C4-2B (cell line): ENCODE measurements at regions not wholly inside any gene's neighbourhood (a gene's known extent, or its start where the extent isn't known, plus 50 kb on each side); places are given as distances from the start of the nearest gene placed in this dataset.

Source experiments
- H3K27ac ChIP-seq: fragments of 450-650 bp; 2 replicates; pipeline ENCODE4 v1.5.1; 2017
- CTCF ChIP-seq: fragments of 450-650 bp; conservative IDR thresholded peaks from 2 replicates; pipeline ENCODE4 v1.5.1; 2017; ENCODE audit warnings: mild to moderate bottlenecking
- ZFX ChIP-seq: fragments of 450-650 bp; IDR thresholded peaks from 2 replicates; pipeline ENCODE4 v1.6.1; 2017

- TF ChIP-seq ZFX, result no peak
- no peak for TF ChIP-seq CTCF
- no peak overlapping the region for H3K27ac ChIP-seq
Measured at GRCh38 chr1:116219651-116220434, 108.6 kb downstream of the MAB21L3 start.

DNA sequence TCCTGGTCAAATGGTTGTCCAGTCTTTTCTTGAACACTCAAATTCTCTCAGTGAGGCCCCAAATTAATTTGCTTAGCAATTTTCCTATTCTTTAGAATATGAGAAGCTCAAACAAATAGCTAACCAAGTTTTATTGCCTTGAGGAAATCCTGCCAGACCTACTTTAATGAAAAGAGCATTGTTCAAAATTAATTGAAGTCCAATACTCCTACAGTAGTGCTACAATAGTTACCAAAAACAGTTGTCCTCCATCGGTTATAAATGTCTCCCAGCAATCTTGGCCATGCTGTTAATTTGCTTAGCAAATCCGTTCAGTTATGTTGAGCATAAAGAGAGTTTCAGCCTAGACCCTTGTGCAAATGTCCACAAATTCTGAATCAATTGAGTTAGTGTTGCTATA is 112.9 kb downstream of the MAB21L3 start:
- TF ChIP-seq ZFX (no peak), CTCF (no peak)
- no peak overlapping the region for H3K27ac ChIP-seq

GRCh38 chr1:116224561-116224960 is 113.4 kb downstream of the MAB21L3 start:
- no peak for TF ChIP-seq ZFX
- no peak for TF ChIP-seq CTCF
- no peak overlapping the region for H3K27ac ChIP-seq

DNA sequence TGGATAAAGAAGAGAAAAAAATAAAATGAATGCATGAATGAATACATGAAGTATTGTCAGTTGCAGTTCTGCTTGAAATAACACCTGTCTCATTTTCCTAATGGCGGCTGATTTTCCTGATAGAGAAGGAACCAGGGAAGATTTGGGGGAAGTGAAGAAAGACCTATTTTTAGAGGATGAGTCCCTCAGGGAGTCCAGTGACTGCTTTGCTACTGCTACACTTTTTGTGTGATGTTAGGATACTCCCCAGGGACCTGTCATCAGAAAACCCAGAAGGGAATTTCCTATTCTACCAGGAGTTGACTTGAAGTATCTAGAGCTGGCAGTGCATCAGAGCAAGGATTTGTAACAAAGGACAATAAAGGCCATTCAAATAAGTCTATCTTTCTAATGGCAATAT is 114.8 kb downstream of the MAB21L3 start:
- no peak overlapping the region for H3K27ac ChIP-seq
- TF ChIP-seq CTCF (no peak), ZFX (no peak)

DNA sequence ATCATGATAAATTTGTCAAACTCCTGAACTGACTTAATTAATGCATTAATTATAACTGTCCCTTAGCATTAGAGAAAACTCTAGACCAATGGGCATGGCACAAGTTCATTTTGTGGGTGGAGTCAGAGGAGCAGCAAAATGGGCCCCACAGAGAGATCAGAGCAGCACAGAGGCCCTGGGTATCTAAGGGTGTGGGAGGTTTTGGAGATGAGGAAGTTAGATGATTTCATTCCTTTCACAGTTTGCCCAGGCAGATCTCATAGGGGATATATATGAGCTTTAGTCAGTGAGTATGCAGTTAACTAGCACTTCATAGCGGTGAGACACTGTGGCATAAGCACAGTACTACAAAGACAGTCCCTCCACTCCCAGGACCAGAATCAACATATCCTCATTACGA is 117.3 kb downstream of the MAB21L3 start:
- TF ChIP-seq CTCF, result no peak
- no peak for TF ChIP-seq ZFX
- H3K27ac ChIP-seq, result no peak overlapping the region

DNA sequence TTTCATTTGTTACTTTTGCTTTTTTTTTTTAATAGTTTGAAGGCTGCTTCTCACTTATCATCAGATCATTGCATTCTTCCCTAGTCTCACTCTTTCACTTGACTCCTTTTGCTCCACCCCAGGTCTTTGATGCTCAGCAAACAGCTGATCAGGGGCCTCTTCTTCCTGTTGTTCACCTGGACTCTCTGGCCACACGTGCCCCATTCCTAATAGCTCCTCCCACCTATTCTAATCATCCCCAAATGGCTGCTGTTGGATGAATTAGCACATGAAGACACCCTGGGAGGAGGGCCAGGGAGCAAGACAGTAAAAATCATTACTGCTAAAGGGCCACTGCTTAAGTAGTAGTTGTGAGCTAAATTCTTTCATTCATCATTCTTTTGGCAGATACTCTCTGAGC is 119.5 kb downstream of the MAB21L3 start:
- no peak overlapping the region for H3K27ac ChIP-seq
- TF ChIP-seq ZFX, result no peak
- TF ChIP-seq CTCF, result no peak

DNA sequence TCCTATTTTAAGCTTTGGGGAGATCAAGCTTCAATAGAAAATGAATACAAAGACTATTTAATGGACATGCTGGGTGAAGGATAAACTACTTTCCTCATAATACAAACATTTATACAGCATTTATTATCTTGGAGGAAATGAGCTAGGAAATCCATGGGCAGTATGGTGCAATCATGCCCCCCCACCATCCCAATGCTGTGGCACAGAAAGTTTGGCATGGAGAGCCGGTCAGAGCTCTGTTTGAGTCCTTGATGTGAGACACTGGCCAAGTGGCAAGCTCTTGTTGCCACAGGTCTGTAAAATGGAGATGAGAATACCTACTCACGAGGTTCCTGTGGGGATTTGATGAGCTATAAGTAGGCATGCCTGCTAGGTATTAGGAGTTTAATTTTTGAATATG is 120.6 kb downstream of the MAB21L3 start:
- no peak overlapping the region for H3K27ac ChIP-seq
- no peak for TF ChIP-seq CTCF
- no peak for TF ChIP-seq ZFX
